Heart right ventricle (tissue), 16 donors: ENCODE measurements at regions not wholly inside any gene's neighbourhood (a gene's known extent, or its start where the extent isn't known, plus 50 kb on each side); places are given as distances from the start of the nearest gene placed in this dataset.

Source experiments
- ATAC-seq, 8 donors: fragments of 200-7000 bp; cut with Tn5 transposase; one replicate each; pipeline ENCODE4 v1.9.1; 2020; ENCODE audit warnings: mild to moderate bottlenecking in 8 of 8, moderate library complexity in 8 of 8, moderate number of reproducible peaks in 1 of 8
- DNase-seq, 2 donors: peaks; one replicate each; pipeline ENCODE4 v3.0.0-alpha.2; 2020
- H3K27ac ChIP-seq, 10 donors: fragments of 200-600 bp; sonication (generic) in 2 of 10; one replicate each; pipeline versions ENCODE4 v1.5.0 to v1.8.0; 2020 to 2022; ENCODE audit warnings: mild to moderate bottlenecking in 3 of 10
- H3K27me3 ChIP-seq, 7 donors: fragments of 200-600 bp; one replicate each; pipeline ENCODE4 v1.8.0; 2021 to 2022; ENCODE audit warnings: mild to moderate bottlenecking in 2 of 7
- H3K36me3 ChIP-seq, 9 donors: fragments of 200-600 bp; sonication (generic) in 1 of 9; one replicate each; pipeline versions ENCODE4 v1.5.0 to v1.8.0; 2020 to 2022; ENCODE audit warnings: mild to moderate bottlenecking in 2 of 9
- H3K4me1 ChIP-seq, 9 donors: fragments of 200-600 bp; sonication (generic) in 1 of 9; one replicate each; pipeline versions ENCODE4 v1.5.0 to v1.8.0; 2020 to 2022; ENCODE audit warnings: mild to moderate bottlenecking in 4 of 9
- H3K4me3 ChIP-seq, 10 donors: fragments of 200-600 bp; sonication (generic) in 2 of 10; one replicate each; pipeline versions ENCODE4 v1.5.0 to v1.8.0; 2020 to 2022; ENCODE audit warnings: mild to moderate bottlenecking in 7 of 10, moderate library complexity in 2 of 10
- H3K9me3 ChIP-seq, 11 donors: fragments of 200-600 bp in 10 of 11; sonication (generic) in 2 of 11; one replicate each; pipeline versions ENCODE4 v1.5.0 to v1.8.0; 2013 to 2022; ENCODE audit warnings: mild to moderate bottlenecking in 2 of 11, control low read depth in 1 of 11, moderate library complexity in 1 of 11
- WGBS, 2 donors: extraction: QIAGEN DNeasy Blood & Tissue Kit; methylation state at CpG; one replicate each; pipeline ENCODE4 v1.1.7; 2013; ENCODE audit warnings: inconsistent platforms in 1 of 2; 5-methylcytosine and 5-hydroxymethylcytosine counted together
- intact Hi-C, 10 donors: fragments of 100-400 bp; cut with DNase I; formaldehyde crosslinking; loops; one replicate each; pipeline versions ENCODE4 v1.11.1 to v1.14.2; 2022
- TF ChIP-seq, protein P1 (sequence below), 9 donors: fragments of 200-600 bp; sonication (generic) in 2 of 9; IDR thresholded peaks; one replicate each; pipeline versions ENCODE4 v1.5.0 to v1.8.0; 2021 to 2022; ENCODE audit warnings: antibody characterized with exemption in 9 of 9, mild to moderate bottlenecking in 5 of 9, moderate library complexity in 1 of 9
- donor health status: Arrhythmogenic right ventricular cardiomyopathy.
- donor health status: ischemic (EF 13 %, LVEDD 7.1; RV severe dilation, severe dysfunction).
- donor health status: healthy with polysubstance abuse.
- donor health status: DM: no; HTN: yes; CAD: no.
- donor health status: DM: no; HTN: no; CAD: no.
- donor health status: ischemic (EF 25% LVEDD 6.9; RV normal size, moderate dysfunction).
- donor health status: ischemic (EF 25% LVEDD 5.7; RV mildly dilated, moderate dysfunction).
- donor health status: healthy.
- donor health status: DM: yes; HTN: yes; CAD: no.
- donor health status: Ischemic cardiomyopathy.
- donor health status: ischemic (EF 35%, LVEDD 5.7; RV mildly dilated, moderate dysfunction).
- donor health status: nonischemic (EF 11% LVEDD 7.7; RV severe dilation, severe dysfunction).
- donor health status: DM: yes; HTN: yes; CAD: no.
- donor health status: PGD.
- donor health status: ischemic (EF 29% LVEDD 5.4; RV normal size, mild dysfunction).
- donor health status: nonischemic (EF 23%, LVEDD 6.1; RV moderate dilation, normal function).

GRCh38 chr2:195590861-195591205, 66.2 kb upstream of the SLC39A10 start:
- ATAC-seq, result peak in 5 of 8 donors; percentile 15 to 36 (median 30)
- intact Hi-C loops, result no loop called here
- peak overlapping the region in 5 of 10 donors; percentile 8 to 80 (median 63) for H3K27ac ChIP-seq
- no peak for DNase-seq
- H3K4me3 ChIP-seq, result no peak overlapping the region
- H3K27me3 ChIP-seq, result no peaks in the 10 kb centered on the region
- no peaks in the 10 kb centered on the region for H3K36me3 ChIP-seq
- 66 to 74% methylated on average over 1 of the region's 1 CpG for WGBS, 2 donors
- TF ChIP-seq, protein P1, sequence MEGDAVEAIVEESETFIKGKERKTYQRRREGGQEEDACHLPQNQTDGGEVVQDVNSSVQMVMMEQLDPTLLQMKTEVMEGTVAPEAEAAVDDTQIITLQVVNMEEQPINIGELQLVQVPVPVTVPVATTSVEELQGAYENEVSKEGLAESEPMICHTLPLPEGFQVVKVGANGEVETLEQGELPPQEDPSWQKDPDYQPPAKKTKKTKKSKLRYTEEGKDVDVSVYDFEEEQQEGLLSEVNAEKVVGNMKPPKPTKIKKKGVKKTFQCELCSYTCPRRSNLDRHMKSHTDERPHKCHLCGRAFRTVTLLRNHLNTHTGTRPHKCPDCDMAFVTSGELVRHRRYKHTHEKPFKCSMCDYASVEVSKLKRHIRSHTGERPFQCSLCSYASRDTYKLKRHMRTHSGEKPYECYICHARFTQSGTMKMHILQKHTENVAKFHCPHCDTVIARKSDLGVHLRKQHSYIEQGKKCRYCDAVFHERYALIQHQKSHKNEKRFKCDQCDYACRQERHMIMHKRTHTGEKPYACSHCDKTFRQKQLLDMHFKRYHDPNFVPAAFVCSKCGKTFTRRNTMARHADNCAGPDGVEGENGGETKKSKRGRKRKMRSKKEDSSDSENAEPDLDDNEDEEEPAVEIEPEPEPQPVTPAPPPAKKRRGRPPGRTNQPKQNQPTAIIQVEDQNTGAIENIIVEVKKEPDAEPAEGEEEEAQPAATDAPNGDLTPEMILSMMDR (IDR thresholded peaks at IDR 0.05), result no peak
- H3K4me1 ChIP-seq, result peaks cover 0 to 27% (median 0%) of the 10 kb centered on the region in 9 donors
- H3K9me3 ChIP-seq, result no peaks in the 10 kb centered on the region

DNA sequence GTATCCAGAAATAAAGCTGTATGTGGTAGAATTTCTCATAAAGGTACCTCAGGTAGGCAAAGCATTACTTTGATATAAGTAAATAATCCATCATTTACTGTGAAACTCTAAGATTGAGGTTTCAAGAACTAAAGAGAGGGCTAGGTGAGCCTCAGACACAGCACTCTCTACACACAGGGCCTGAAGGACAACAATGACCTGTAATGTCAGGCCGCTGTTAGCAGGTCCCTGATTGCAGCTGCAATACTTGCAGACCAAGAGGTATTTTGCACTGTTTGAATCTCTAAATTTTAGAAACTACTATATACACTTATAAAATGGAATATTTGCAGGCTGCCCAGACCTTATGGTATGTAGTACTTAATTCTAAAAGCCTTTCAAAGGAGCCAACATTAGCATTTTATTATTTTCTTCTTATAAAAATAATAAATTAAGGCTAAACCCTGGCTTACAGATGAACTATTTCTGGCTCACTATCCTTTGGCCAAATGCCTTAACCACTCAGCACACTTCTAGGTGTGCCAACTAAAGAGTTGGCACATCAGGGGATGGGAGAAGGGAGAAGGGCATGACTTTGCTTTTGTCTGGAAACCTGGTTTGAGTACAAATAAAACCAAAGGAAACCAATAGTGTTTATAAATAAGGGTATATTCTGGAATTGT, 66.7 kb upstream of the SLC39A10 start:
- intact Hi-C loops, result no loop called here
- TF ChIP-seq, protein P1 (IDR thresholded peaks at IDR 0.05), result no peak
- Histone ChIP-seq H3K9me3 (no peaks in the 10 kb centered on the region), H3K36me3 (no peaks in the 10 kb centered on the region), H3K4me3 (no peak overlapping the region), H3K4me1 (peaks cover 0 to 23% (median 0%) of the 10 kb centered on the region in 9 donors), H3K27me3 (no peaks in the 10 kb centered on the region), H3K27ac (peak overlapping the region in 9 of 10 donors; percentile 41 to 80 (median 61))
- DNase-seq (peak in 1 of 2 donors; percentile 32), ATAC-seq (peak; percentile 76 to 92 (median 86))
- 41 to 66% methylated on average over 1 of the region's 1 CpG for WGBS, 2 donors

GRCh38 chr2:195587966-195588365, 69.1 kb upstream of the SLC39A10 start:
- Histone ChIP-seq H3K27me3 (no peaks in the 10 kb centered on the region), H3K36me3 (no peaks in the 10 kb centered on the region), H3K4me1 (peaks cover 0 to 20% (median 0%) of the 10 kb centered on the region in 9 donors), H3K27ac (no peak overlapping the region), H3K9me3 (no peaks in the 10 kb centered on the region), H3K4me3 (no peak overlapping the region)
- ATAC-seq (no peak), DNase-seq (no peak)
- WGBS, 2 donors, result 78 to 80% methylated on average over 5 of the region's 5 CpGs
- intact Hi-C loops, result loop anchor here in 4 of 10 donors (5.0 to 10.0 kb wide), 2 partner anchors 67 to 69 kb away; partner anchors contain the start of gene SLC39A10 (in 4 of the 4)
- TF ChIP-seq, protein P1 (IDR thresholded peaks at IDR 0.05), result no peak

DNA sequence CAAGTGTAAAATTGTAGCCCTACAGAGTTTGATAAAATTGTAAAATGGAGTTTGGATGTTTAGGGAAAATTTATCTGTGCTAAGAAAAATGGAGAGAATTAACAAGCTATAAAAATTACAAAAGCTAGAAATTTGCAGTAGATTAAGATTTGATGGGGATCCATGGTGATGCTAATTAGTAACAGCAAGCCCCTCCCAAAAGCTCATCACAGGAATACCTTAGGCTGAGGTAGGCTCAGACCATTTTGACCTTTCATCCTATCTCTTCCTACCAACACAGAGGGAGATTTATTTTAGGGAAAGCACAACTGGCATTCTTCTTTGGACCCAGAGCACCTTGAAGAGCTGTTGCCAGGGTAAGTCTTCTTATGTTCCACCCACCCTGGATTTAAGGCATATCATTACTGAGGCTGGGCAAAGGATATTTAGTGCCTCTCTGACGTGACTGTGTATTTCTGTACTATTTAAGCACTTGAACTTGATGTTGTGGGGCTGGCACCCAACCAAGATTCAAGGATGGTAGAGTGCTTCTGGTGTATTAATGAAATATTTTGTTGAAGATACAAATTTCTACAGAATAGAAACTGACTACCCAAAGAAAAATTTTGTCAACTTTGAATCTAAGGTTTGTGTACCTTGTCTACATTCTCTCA, 70.8 kb upstream of the SLC39A10 start:
- no peaks in the 10 kb centered on the region for H3K9me3 ChIP-seq
- no peak overlapping the region for H3K27ac ChIP-seq
- intact Hi-C loops, result loop anchor here in 4 of 10 donors (5.0 to 10.0 kb wide), 2 partner anchors 69 to 71 kb away; partner anchors contain the start of gene SLC39A10 (in 4 of the 4)
- TF ChIP-seq, protein P1 (IDR thresholded peaks at IDR 0.05), result no peak
- WGBS, 2 donors, result 28 to 50% methylated on average over 1 of the region's 1 CpG
- H3K4me3 ChIP-seq, result no peak overlapping the region
- peaks cover 0 to 20% (median 0%) of the 10 kb centered on the region in 9 donors for H3K4me1 ChIP-seq
- no peaks in the 10 kb centered on the region for H3K36me3 ChIP-seq
- DNase-seq (no peak), ATAC-seq (peak in 3 of 8 donors; percentile 38 to 53 (median 49))
- no peaks in the 10 kb centered on the region for H3K27me3 ChIP-seq
